Adipocyte (in vitro differentiated cells): ENCODE measurements at regions not wholly inside any gene's neighbourhood (a gene's known extent, or its start where the extent isn't known, plus 50 kb on each side); places are given as distances from the start of the nearest gene placed in this dataset.
"Not testable (repeated sequence)": the region's sequence is repeated elsewhere in the genome, so short reads cannot be mapped to it uniquely, and the experiment has no call there.

Experiments used
- DNase-seq: peaks from one replicate; pipeline ENCODE4 v3.0.0-alpha.2; 2015; ENCODE audit warnings: low read depth
- H3K27me3 ChIP-seq: replicated peaks from 2 replicates; pipeline ENCODE4 v1.7.0; 2013; ENCODE audit warnings: mild to moderate bottlenecking, low read length, moderate library complexity; ENCODE audit not compliant: control insufficient read depth, insufficient read depth
- H3K36me3 ChIP-seq: 2 replicates; pipeline ENCODE4 v1.7.0; 2013; ENCODE audit warnings: low read length, mild to moderate bottlenecking, moderate library complexity; ENCODE audit not compliant: control insufficient read depth, insufficient read depth, severe bottlenecking
- H3K4me1 ChIP-seq: 2 replicates; pipeline ENCODE4 v1.7.0; 2013; ENCODE audit warnings: mild to moderate bottlenecking, low read length, moderate library complexity; ENCODE audit not compliant: control insufficient read depth, insufficient read depth
- H3K4me3 ChIP-seq: 2 replicates; pipeline ENCODE4 v1.7.0; 2013; ENCODE audit warnings: mild to moderate bottlenecking, low read length, moderate library complexity
- H3K9ac ChIP-seq: 2 replicates; pipeline ENCODE4 v1.7.0; 2013; ENCODE audit warnings: mild to moderate bottlenecking, low read length, moderate library complexity
- H3K9me3 ChIP-seq: 2 replicates; pipeline ENCODE4 v1.7.0; 2013; ENCODE audit warnings: mild to moderate bottlenecking, low read length, moderate library complexity; ENCODE audit not compliant: control insufficient read depth

GRCh38 chr5:90233476-90233875 is 176.1 kb downstream of the CETN3 start:
- no peak overlapping the region for H3K4me3 ChIP-seq
- H3K4me1 ChIP-seq, result no peaks in the 10 kb centered on the region
- no peaks in the 10 kb centered on the region for H3K36me3 ChIP-seq
- no peaks in the 10 kb centered on the region for H3K9me3 ChIP-seq
- H3K27me3 ChIP-seq, result peaks cover 4% of the 10 kb centered on the region
- DNase-seq, result peak; percentile 55
- no peak overlapping the region for H3K9ac ChIP-seq

- DNase-seq, result no peak
- Histone ChIP-seq H3K27me3 (peaks cover 4% of the 10 kb centered on the region), H3K9me3 (no peaks in the 10 kb centered on the region), H3K9ac (no peak overlapping the region), H3K4me3 (no peak overlapping the region), H3K36me3 (no peaks in the 10 kb centered on the region), H3K4me1 (no peaks in the 10 kb centered on the region)
Observed at GRCh38 chr5:90231688-90232087, 177.9 kb downstream of the CETN3 start.

GRCh38 chr5:90227683-90228082 is 181.9 kb downstream of the CETN3 start:
- no peak for DNase-seq
- H3K4me1 ChIP-seq, result no peaks in the 10 kb centered on the region
- H3K36me3 ChIP-seq, result no peaks in the 10 kb centered on the region
- H3K27me3 ChIP-seq, result peaks cover 5% of the 10 kb centered on the region
- no peak overlapping the region for H3K4me3 ChIP-seq
- no peaks in the 10 kb centered on the region for H3K9me3 ChIP-seq
- no peak overlapping the region for H3K9ac ChIP-seq

GRCh38 chr5:90226433-90227099 is 183.0 kb downstream of the CETN3 start:
- no peaks in the 10 kb centered on the region for H3K9me3 ChIP-seq

GRCh38 chr5:90224342-90224741 is 185.2 kb downstream of the CETN3 start:
- Histone ChIP-seq H3K9me3 (no peaks in the 10 kb centered on the region), H3K27me3 (peaks cover 5% of the 10 kb centered on the region)
- DNase-seq, result no peak

More at GRCh38 chr5:90226433-90227099, 183.0 kb downstream of the CETN3 start:
- no peak for DNase-seq
- H3K4me3 ChIP-seq, result no peak overlapping the region
- H3K9ac ChIP-seq, result no peak overlapping the region
- peaks cover 5% of the 10 kb centered on the region for H3K27me3 ChIP-seq
- H3K4me1 ChIP-seq, result no peaks in the 10 kb centered on the region
- H3K36me3 ChIP-seq, result no peaks in the 10 kb centered on the region

GRCh38 chr5:90223756-90224155 is 185.8 kb downstream of the CETN3 start:
- peaks cover 5% of the 10 kb centered on the region for H3K27me3 ChIP-seq
- H3K9me3 ChIP-seq, result no peaks in the 10 kb centered on the region
- no peaks in the 10 kb centered on the region for H3K4me1 ChIP-seq
- DNase-seq, result no peak
- H3K4me3 ChIP-seq, result no peak overlapping the region
- H3K9ac ChIP-seq, result no peak overlapping the region
- H3K36me3 ChIP-seq, result no peaks in the 10 kb centered on the region

More at GRCh38 chr5:90224342-90224741, 185.2 kb downstream of the CETN3 start:
- Histone ChIP-seq H3K4me1 (no peaks in the 10 kb centered on the region), H3K36me3 (no peaks in the 10 kb centered on the region), H3K4me3 (no peak overlapping the region), H3K9ac (no peak overlapping the region)

- Histone ChIP-seq H3K4me1 (no peaks in the 10 kb centered on the region), H3K4me3 (no peak overlapping the region), H3K36me3 (no peaks in the 10 kb centered on the region), H3K9me3 (no peaks in the 10 kb centered on the region), H3K27me3 (peaks cover 5% of the 10 kb centered on the region), H3K9ac (no peak overlapping the region)
- DNase-seq, result peak; percentile 56
Observed at GRCh38 chr5:90221951-90222350, 187.6 kb downstream of the CETN3 start.

- H3K9me3 ChIP-seq, result no peaks in the 10 kb centered on the region
- H3K27me3 ChIP-seq, result peaks cover 5% of the 10 kb centered on the region
- H3K4me1 ChIP-seq, result no peaks in the 10 kb centered on the region
- no peak overlapping the region for H3K4me3 ChIP-seq
- H3K36me3 ChIP-seq, result no peaks in the 10 kb centered on the region
- no peak for DNase-seq
- H3K9ac ChIP-seq, result no peak overlapping the region
Observed at GRCh38 chr5:90220554-90220953, 189.0 kb downstream of the CETN3 start.

- Histone ChIP-seq H3K27me3 (no peaks in the 10 kb centered on the region), H3K4me1 (no peaks in the 10 kb centered on the region), H3K4me3 (no peak overlapping the region), H3K9ac (no peak overlapping the region), H3K36me3 (no peaks in the 10 kb centered on the region), H3K9me3 (no peaks in the 10 kb centered on the region)
- DNase-seq, result no peak
Observed at GRCh38 chr5:90214991-90215390, 194.6 kb downstream of the CETN3 start.

GRCh38 chr5:90208323-90208722 is 201.2 kb downstream of the CETN3 start:
- not testable (repeated sequence) for H3K27me3 ChIP-seq, H3K9me3 ChIP-seq, H3K4me3 ChIP-seq, H3K4me1 ChIP-seq, H3K9ac ChIP-seq, H3K36me3 ChIP-seq, DNase-seq

- Histone ChIP-seq H3K4me3 (no peak overlapping the region), H3K36me3 (no peaks in the 10 kb centered on the region), H3K27me3 (no peaks in the 10 kb centered on the region), H3K9me3 (peaks cover 9% of the 10 kb centered on the region), H3K4me1 (no peaks in the 10 kb centered on the region), H3K9ac (no peak overlapping the region)
- no peak for DNase-seq
Observed at GRCh38 chr5:90201923-90202322, 207.6 kb downstream of the CETN3 start.
